Mesenchymal stem cell (in vitro differentiated cells and primary cell): ENCODE measurements at regions not wholly inside any gene's neighbourhood (a gene's known extent, or its start where the extent isn't known, plus 50 kb on each side); places are given as distances from the start of the nearest gene placed in this dataset.

ENCODE experiments used
- DNase-seq: peaks from one replicate; pipeline ENCODE4 v3.0.0-alpha.2; 2013
- H2AFZ ChIP-seq: one replicate; pipeline ENCODE4 v1.6.1; 2013; ENCODE audit warnings: low read depth, mild to moderate bottlenecking, control low read depth, inconsistent platforms, low read length, moderate library complexity
- H2AK5ac ChIP-seq: 2 replicates; pipeline ENCODE4 v1.6.1; 2013; ENCODE audit warnings: low read length, moderate library complexity, mild to moderate bottlenecking, inconsistent platforms; ENCODE audit not compliant: severe bottlenecking
- H2BK120ac ChIP-seq: one replicate; pipeline ENCODE4 v1.6.1; 2013; ENCODE audit warnings: low read depth, mild to moderate bottlenecking, inconsistent platforms, low read length, moderate library complexity
- H2BK12ac ChIP-seq, 2 experiments: one replicate each; pipeline ENCODE4 v1.6.1; 2013; ENCODE audit warnings: inconsistent platforms in 2 of 2, low read length in 2 of 2, mild to moderate bottlenecking in 2 of 2, moderate library complexity in 2 of 2, control low read depth in 1 of 2
- H2BK15ac ChIP-seq: one replicate; pipeline ENCODE4 v1.6.1; 2013; ENCODE audit warnings: mild to moderate bottlenecking, low read depth, inconsistent platforms; ENCODE audit not compliant: poor library complexity, severe bottlenecking
- H2BK5ac ChIP-seq: 2 replicates; pipeline ENCODE4 v1.6.1; 2013; ENCODE audit warnings: low read depth, mild to moderate bottlenecking, low read length, control low read depth, inconsistent platforms; ENCODE audit not compliant: poor library complexity, severe bottlenecking
- H3K14ac ChIP-seq, 2 experiments: one replicate each; pipeline ENCODE4 v1.6.1; 2013; ENCODE audit warnings: inconsistent platforms in 2 of 2, low read length in 2 of 2, control low read depth in 1 of 2, mild to moderate bottlenecking in 1 of 2, moderate library complexity in 1 of 2
- H3K18ac ChIP-seq, 2 experiments: one replicate each; pipeline ENCODE4 v1.6.1; 2013; ENCODE audit warnings: inconsistent platforms in 2 of 2, low read length in 2 of 2, control low read depth in 1 of 2, low read depth in 1 of 2, mild to moderate bottlenecking in 1 of 2
- H3K23ac ChIP-seq, 2 experiments: one replicate each; pipeline ENCODE4 v1.6.1; 2013; ENCODE audit warnings: inconsistent platforms in 2 of 2, low read length in 2 of 2, mild to moderate bottlenecking in 2 of 2, moderate library complexity in 2 of 2, control low read depth in 1 of 2
- H3K27ac ChIP-seq: 2 replicates; pipeline ENCODE4 v1.5.1; 2013; ENCODE audit warnings: mild to moderate bottlenecking, moderate library complexity, low read length, control low read depth, inconsistent platforms; ENCODE audit not compliant: poor library complexity, severe bottlenecking
- H3K27me3 ChIP-seq, 2 experiments: 2 replicates each; pipeline versions ENCODE4 v1.6.1 to v1.7.0; 2013; ENCODE audit warnings: low read length in 2 of 2, mild to moderate bottlenecking in 2 of 2, moderate library complexity in 2 of 2, control low read depth in 1 of 2, inconsistent platforms in 1 of 2; ENCODE audit not compliant: control insufficient read depth in 1 of 2, insufficient read depth in 1 of 2
- H3K36me3 ChIP-seq, 2 experiments: 2 replicates each; pipeline versions ENCODE4 v1.6.1 to v1.7.0; 2013; ENCODE audit warnings: low read length in 2 of 2, control low read depth in 1 of 2, inconsistent platforms in 1 of 2, low read depth in 1 of 2, mild to moderate bottlenecking in 1 of 2; ENCODE audit not compliant: insufficient read depth in 2 of 2, control insufficient read depth in 1 of 2
- H3K4ac ChIP-seq, 2 experiments: one replicate each; pipeline ENCODE4 v1.6.1; 2013; ENCODE audit warnings: inconsistent platforms in 2 of 2, low read length in 2 of 2, mild to moderate bottlenecking in 2 of 2, moderate library complexity in 2 of 2, control low read depth in 1 of 2, low read depth in 1 of 2
- H3K4me1 ChIP-seq: 2 replicates; pipeline ENCODE4 v1.6.1; 2013; ENCODE audit warnings: low read depth, low read length, control low read depth; ENCODE audit not compliant: control insufficient read depth, insufficient read depth
- H3K4me2 ChIP-seq: 2 replicates; pipeline ENCODE4 v1.6.1; 2013; ENCODE audit warnings: low read length, mild to moderate bottlenecking, inconsistent platforms; ENCODE audit not compliant: poor library complexity, severe bottlenecking
- H3K4me3 ChIP-seq, 2 experiments: 2 replicates each; pipeline versions ENCODE4 v1.5.1 to v1.7.0; 2013; ENCODE audit warnings: low read length in 2 of 2, mild to moderate bottlenecking in 2 of 2, control low read depth in 1 of 2, low read depth in 1 of 2; ENCODE audit not compliant: insufficient read depth in 1 of 2
- H3K79me1 ChIP-seq: replicated peaks from 2 replicates; pipeline ENCODE4 v1.6.1; 2013; ENCODE audit warnings: mild to moderate bottlenecking, control low read depth, low read length, inconsistent platforms; ENCODE audit not compliant: poor library complexity, severe bottlenecking
- H3K9ac ChIP-seq: 2 replicates; pipeline ENCODE4 v1.7.0; 2013; ENCODE audit warnings: mild to moderate bottlenecking, low read length, moderate library complexity
- H3K9me3 ChIP-seq: 2 replicates; pipeline ENCODE4 v1.7.0; 2013; ENCODE audit warnings: mild to moderate bottlenecking, low read length; ENCODE audit not compliant: control insufficient read depth
- H4K8ac ChIP-seq: one replicate; pipeline ENCODE4 v1.6.1; 2013; ENCODE audit warnings: inconsistent platforms, mild to moderate bottlenecking, low read length, moderate library complexity
- H4K91ac ChIP-seq: one replicate; pipeline ENCODE4 v1.6.1; 2013; ENCODE audit warnings: mild to moderate bottlenecking, low read length, inconsistent platforms
- WGBS: methylation state at CpG from one replicate; pipeline ENCODE4 v1.1.7; 2013; ENCODE audit warnings: mixed read lengths; 5-methylcytosine and 5-hydroxymethylcytosine counted together

DNA sequence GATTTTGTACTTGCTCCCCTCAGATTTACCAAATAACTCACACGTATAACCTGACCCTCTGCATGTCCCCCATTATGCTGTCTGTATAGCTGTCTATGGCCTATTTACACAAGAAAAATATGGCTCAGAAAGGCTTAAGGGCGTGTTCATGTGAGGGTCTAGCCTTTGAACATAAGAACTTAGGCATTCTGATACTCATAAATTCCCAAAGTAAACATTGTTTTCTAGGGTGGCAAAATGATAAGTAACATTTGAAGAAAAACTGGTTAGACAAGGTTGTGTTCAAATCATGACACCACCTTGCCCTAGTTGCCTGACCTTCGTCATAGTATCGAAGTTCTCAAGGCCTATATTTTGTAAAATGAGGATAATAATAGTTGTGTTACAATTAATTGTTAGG lies 394.6 kb downstream of the LRRIQ3 start:
- H3K27me3 ChIP-seq = no peaks in the 10 kb centered on the region
- no peak overlapping the region for H3K14ac ChIP-seq
- H4K91ac ChIP-seq = no peak overlapping the region
- no peaks in the 10 kb centered on the region for H3K4me1 ChIP-seq
- no peak overlapping the region for H2AFZ ChIP-seq
- no peak overlapping the region for H3K18ac ChIP-seq
- no CpG with 5 or more reads among the region's 4 CpGs for WGBS
- no peak overlapping the region for H3K23ac ChIP-seq
- no peak overlapping the region for H3K27ac ChIP-seq
- no peak overlapping the region for H2BK5ac ChIP-seq
- no peaks in the 10 kb centered on the region for H3K9me3 ChIP-seq
- H3K36me3 ChIP-seq = no peaks in the 10 kb centered on the region
- no peak overlapping the region for H2BK120ac ChIP-seq
- no peak overlapping the region for H3K9ac ChIP-seq
- no peak overlapping the region for H2AK5ac ChIP-seq
- DNase-seq = no peak
- no peak overlapping the region for H3K4ac ChIP-seq
- H2BK12ac ChIP-seq = no peak overlapping the region
- H3K79me1 ChIP-seq = no peaks in the 10 kb centered on the region
- H4K8ac ChIP-seq = no peak overlapping the region
- no peak overlapping the region for H2BK15ac ChIP-seq
- no peak overlapping the region for H3K4me2 ChIP-seq
- no peak overlapping the region for H3K4me3 ChIP-seq

DNA sequence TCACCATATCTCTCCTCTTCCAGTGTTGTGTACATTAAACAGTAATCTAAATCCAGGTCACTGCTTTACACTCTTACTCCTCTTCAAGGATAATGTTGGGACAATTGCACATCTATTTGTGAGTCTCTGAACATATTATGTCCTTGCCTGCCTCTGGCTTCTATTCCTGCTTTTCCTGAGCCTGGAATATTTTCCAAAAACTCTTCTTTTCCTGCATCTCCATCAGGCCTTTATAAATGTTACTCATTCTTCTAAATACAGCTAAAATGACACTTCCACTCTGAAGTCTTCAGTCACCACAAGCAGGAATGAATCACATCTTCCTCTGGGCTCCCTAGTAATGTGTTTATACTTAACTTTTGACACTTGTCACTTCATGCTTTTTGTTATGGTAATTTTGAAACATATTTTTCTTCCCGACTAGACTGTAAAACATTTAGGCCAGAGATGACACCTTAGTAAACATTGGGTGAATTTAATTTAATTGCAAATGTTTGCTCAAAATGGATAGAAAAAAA lies 396.0 kb downstream of the LRRIQ3 start:
- no peak overlapping the region for H2AFZ ChIP-seq
- H3K23ac ChIP-seq = no peak overlapping the region
- H3K4me1 ChIP-seq = no peaks in the 10 kb centered on the region
- H3K9ac ChIP-seq = no peak overlapping the region
- H3K36me3 ChIP-seq = no peaks in the 10 kb centered on the region
- H3K4me2 ChIP-seq = no peak overlapping the region
- no peak overlapping the region for H2BK12ac ChIP-seq
- H3K79me1 ChIP-seq = no peaks in the 10 kb centered on the region
- no peak overlapping the region for H4K91ac ChIP-seq
- no peak overlapping the region for H3K18ac ChIP-seq
- whole genome bisulfite sequencing = no CpG with 5 or more reads among the region's 1 CpG
- H2BK15ac ChIP-seq = no peak overlapping the region
- DNase-seq = no peak
- H4K8ac ChIP-seq = no peak overlapping the region
- H2BK120ac ChIP-seq = no peak overlapping the region
- no peak overlapping the region for H2AK5ac ChIP-seq
- no peak overlapping the region for H3K27ac ChIP-seq
- H3K14ac ChIP-seq = no peak overlapping the region
- H3K4ac ChIP-seq = no peak overlapping the region
- no peaks in the 10 kb centered on the region for H3K27me3 ChIP-seq
- H2BK5ac ChIP-seq = no peak overlapping the region
- no peaks in the 10 kb centered on the region for H3K9me3 ChIP-seq
- H3K4me3 ChIP-seq = no peak overlapping the region

DNA sequence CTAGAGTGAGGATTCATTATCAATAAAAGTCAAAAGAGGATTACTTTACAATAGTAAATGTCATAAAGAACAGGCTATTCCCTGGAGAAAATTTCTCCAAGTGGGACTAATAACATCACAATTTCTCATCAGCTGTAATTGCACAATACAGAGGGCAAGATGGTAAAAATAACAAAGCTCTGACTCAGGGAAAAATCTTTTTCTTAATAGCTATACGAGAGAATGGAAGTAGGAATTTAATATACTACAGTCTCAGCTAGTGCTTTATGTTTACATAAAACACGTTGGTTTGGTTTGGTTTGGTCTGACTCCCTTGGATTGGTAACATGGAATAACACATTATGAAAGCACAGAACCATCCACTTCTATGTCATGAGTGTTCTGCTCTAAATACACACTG lies 397.6 kb downstream of the LRRIQ3 start:
- no peak overlapping the region for H2AK5ac ChIP-seq
- no peak overlapping the region for H3K4me3 ChIP-seq
- no peak overlapping the region for H3K27ac ChIP-seq
- H2BK5ac ChIP-seq = no peak overlapping the region
- no peaks in the 10 kb centered on the region for H3K9me3 ChIP-seq
- no peaks in the 10 kb centered on the region for H3K4me1 ChIP-seq
- H2AFZ ChIP-seq = no peak overlapping the region
- no peak overlapping the region for H2BK15ac ChIP-seq
- H3K23ac ChIP-seq = no peak overlapping the region
- no peak overlapping the region for H2BK12ac ChIP-seq
- DNase-seq = peak; percentile 25
- no peak overlapping the region for H3K14ac ChIP-seq
- no peak overlapping the region for H4K8ac ChIP-seq
- no CpG with 5 or more reads among the region's 2 CpGs for WGBS
- no peaks in the 10 kb centered on the region for H3K27me3 ChIP-seq
- no peak overlapping the region for H2BK120ac ChIP-seq
- H3K36me3 ChIP-seq = no peaks in the 10 kb centered on the region
- no peaks in the 10 kb centered on the region for H3K79me1 ChIP-seq
- H4K91ac ChIP-seq = no peak overlapping the region
- no peak overlapping the region for H3K18ac ChIP-seq
- no peak overlapping the region for H3K4me2 ChIP-seq
- H3K9ac ChIP-seq = no peak overlapping the region
- H3K4ac ChIP-seq = no peak overlapping the region

DNA sequence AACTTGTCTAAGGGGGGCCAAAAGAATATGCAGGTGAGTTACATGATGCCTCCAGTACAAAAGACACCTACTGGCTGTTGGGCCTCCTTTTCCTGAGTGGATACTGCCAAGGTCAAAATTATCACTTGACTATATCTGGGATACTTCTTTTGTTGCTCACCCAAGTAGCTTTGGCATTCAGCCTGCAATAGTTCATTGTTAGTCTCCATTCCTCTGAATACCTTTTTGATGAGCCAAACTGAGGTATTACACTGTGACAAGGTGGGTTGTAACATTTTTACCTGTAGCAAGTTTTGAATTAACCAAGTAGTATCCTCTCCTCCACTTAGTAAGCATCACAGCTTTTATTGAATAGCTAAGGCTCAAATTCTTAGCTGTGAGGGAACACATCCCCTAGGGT lies 408.0 kb downstream of the LRRIQ3 start:
- Histone ChIP-seq H3K4me1 (no peaks in the 10 kb centered on the region), H3K9ac (no peak overlapping the region), H4K91ac (no peak overlapping the region), H3K18ac (no peak overlapping the region), H3K27ac (no peak overlapping the region), H3K9me3 (no peaks in the 10 kb centered on the region), H3K14ac (no peak overlapping the region), H3K27me3 (no peaks in the 10 kb centered on the region), H3K79me1 (no peaks in the 10 kb centered on the region), H4K8ac (no peak overlapping the region), H3K4ac (no peak overlapping the region), H3K36me3 (no peaks in the 10 kb centered on the region), H2BK120ac (no peak overlapping the region), H2AK5ac (no peak overlapping the region), H3K4me3 (no peak overlapping the region), H2BK12ac (no peak overlapping the region), H3K23ac (no peak overlapping the region), H2BK15ac (no peak overlapping the region), H3K4me2 (no peak overlapping the region), H2AFZ (no peak overlapping the region), H2BK5ac (no peak overlapping the region)
- no peak for DNase-seq
